ENCODE measurements at regions not wholly inside any gene's neighbourhood (a gene's known extent, or its start where the extent isn't known, plus 50 kb on each side); places are given as distances from the start of the nearest gene placed in this dataset.
"Not testable (repeated sequence)": the region's sequence is repeated elsewhere in the genome, so short reads cannot be mapped to it uniquely, and the experiment has no call there.

- no peak for DNase-seq (ENCODE audit: low read depth, low spot score)
- POLR2A ChIA-PET, result no interaction called here
- CTCF ChIA-PET, result no interaction called here
- no peak for TF ChIP-seq CTCF (IDR thresholded peaks at IDR 0.05; ENCODE audit: low read depth, low read length)
- no peak overlapping the region for H3K27ac ChIP-seq (ENCODE audit: low read depth, low read length)
- H3K27me3 ChIP-seq (ENCODE audit: control insufficient read depth, insufficient read depth, low read length), result no peaks in the 10 kb centered on the region
- H3K4me3 ChIP-seq (ENCODE audit: low read depth, low read length), result no peak overlapping the region
- peaks cover 12% of the 10 kb centered on the region for H3K9me3 ChIP-seq (ENCODE audit: control insufficient read depth, insufficient read depth, low read length)
These were observed 888.4 kb upstream of the EPHA5 start for GRCh38 chr4:66558651-66559050.

- no peak for TF ChIP-seq CTCF (IDR thresholded peaks at IDR 0.05; ENCODE audit: low read depth, low read length)
- ChIA-PET CTCF (no interaction called here), POLR2A (no interaction called here)
- Histone ChIP-seq H3K4me3 (ENCODE audit: low read depth, low read length) (no peak overlapping the region), H3K9me3 (ENCODE audit: control insufficient read depth, insufficient read depth, low read length) (peaks cover 11% of the 10 kb centered on the region), H3K27me3 (ENCODE audit: control insufficient read depth, insufficient read depth, low read length) (no peaks in the 10 kb centered on the region), H3K27ac (ENCODE audit: low read depth, low read length) (no peak overlapping the region)
- DNase-seq (ENCODE audit: low read depth, low spot score), result no peak
These were observed 886.5 kb upstream of the EPHA5 start for GRCh38 chr4:66556651-66557278.

GRCh38 chr4:66555301-66555700, 885.0 kb upstream of the EPHA5 start:
- no peak for DNase-seq (ENCODE audit: low read depth, low spot score)
- TF ChIP-seq CTCF (IDR thresholded peaks at IDR 0.05; ENCODE audit: low read depth, low read length), result no peak
- Histone ChIP-seq H3K9me3 (ENCODE audit: control insufficient read depth, insufficient read depth, low read length) (peaks cover 4% of the 10 kb centered on the region; the same call in 1 of the 2 replicates), H3K27me3 (ENCODE audit: control insufficient read depth, insufficient read depth, low read length) (no peaks in the 10 kb centered on the region), H3K4me3 (ENCODE audit: low read depth, low read length) (no peak overlapping the region), H3K27ac (ENCODE audit: low read depth, low read length) (no peak overlapping the region)
- ChIA-PET CTCF (no interaction called here), POLR2A (no interaction called here)

GRCh38 chr4:66554826-66555225, 884.5 kb upstream of the EPHA5 start:
- TF ChIP-seq CTCF (IDR thresholded peaks at IDR 0.05; ENCODE audit: low read depth, low read length), result no peak
- DNase-seq (ENCODE audit: low read depth, low spot score), result no peak
- Histone ChIP-seq H3K9me3 (ENCODE audit: control insufficient read depth, insufficient read depth, low read length) (peaks cover 4% of the 10 kb centered on the region; the same call in 1 of the 2 replicates), H3K27me3 (ENCODE audit: control insufficient read depth, insufficient read depth, low read length) (no peaks in the 10 kb centered on the region), H3K27ac (ENCODE audit: low read depth, low read length) (no peak overlapping the region), H3K4me3 (ENCODE audit: low read depth, low read length) (no peak overlapping the region)
- ChIA-PET POLR2A (no interaction called here), CTCF (no interaction called here)

GRCh38 chr4:66545301-66545700, 875.0 kb upstream of the EPHA5 start:
- DNase-seq (ENCODE audit: low read depth, low spot score); H3K4me3 ChIP-seq (ENCODE audit: low read depth, low read length); H3K27me3 ChIP-seq (ENCODE audit: control insufficient read depth, insufficient read depth, low read length); CTCF ChIA-PET; H3K27ac ChIP-seq (ENCODE audit: low read depth, low read length); POLR2A ChIA-PET: not testable (repeated sequence)
- peaks cover 14% of the 10 kb centered on the region for H3K9me3 ChIP-seq (ENCODE audit: control insufficient read depth, insufficient read depth, low read length)

- ChIA-PET POLR2A (no interaction called here), CTCF (no interaction called here)
- DNase-seq (ENCODE audit: low read depth, low spot score), result no peak
These were observed 874.0 kb upstream of the EPHA5 start for GRCh38 chr4:66544281-66544680.

More at GRCh38 chr4:66544281-66544680, 874.0 kb upstream of the EPHA5 start:
- H3K27ac ChIP-seq (ENCODE audit: low read depth, low read length), result no peak overlapping the region
- TF ChIP-seq CTCF (IDR thresholded peaks at IDR 0.05; ENCODE audit: low read depth, low read length), result no peak
- peaks cover 14% of the 10 kb centered on the region for H3K9me3 ChIP-seq (ENCODE audit: control insufficient read depth, insufficient read depth, low read length)
- no peak overlapping the region for H3K4me3 ChIP-seq (ENCODE audit: low read depth, low read length)
- H3K27me3 ChIP-seq (ENCODE audit: control insufficient read depth, insufficient read depth, low read length), result no peaks in the 10 kb centered on the region

All from AG04450 (cell line).